Endothelial cell of umbilical vein (primary cell): ENCODE measurements at regions not wholly inside any gene's neighbourhood (a gene's known extent, or its start where the extent isn't known, plus 50 kb on each side); places are given as distances from the start of the nearest gene placed in this dataset.

ENCODE experiments used
- BruUV-seq: library from RNA; stranded (reverse); fragments of 400-500 nt; replicated peaks from 2 replicates; lab custom pipeline; 2021; lab: Mats Ljungman, UMichigan
- CTCF ChIA-PET: fragments of 300-600, 350-600 bp; sonication (Branson Sonifier 250); formaldehyde crosslinking; loops from one replicate; lab custom pipeline; 2021; ENCODE audit warnings: antibody characterized with exemption, inconsistent platforms; lab: Charles Lee
- POLR2A ChIA-PET: fragments of 300-600, 350-600 bp; sonication (Branson Sonifier 250); formaldehyde crosslinking; loops from one replicate; lab custom pipeline; 2021; ENCODE audit warnings: antibody characterized with exemption, inconsistent platforms; lab: Charles Lee
- DNase-seq: peaks from one replicate; pipeline ENCODE4 v3.0.0-alpha.2; 2011; ENCODE audit warnings: low read depth, low spot score
- FAIRE-seq: peaks from 2 replicates; lab custom pipeline; 2011; peaks lifted over from hg19 to GRCh38; lab: Jason Lieb, UNC
- H2AFZ ChIP-seq: 2 replicates; pipeline ENCODE4 v1.6.0; 2012; ENCODE audit warnings: low read depth, low read length, control low read depth, inconsistent platforms
- H3K27ac ChIP-seq: 2 replicates; pipeline ENCODE4 v1.5.1; 2011; ENCODE audit warnings: low read depth, mild to moderate bottlenecking, control low read depth, low read length, moderate library complexity; ENCODE audit not compliant: insufficient read depth
- H3K27me3 ChIP-seq, 2 experiments: 2 replicates each; pipeline versions ENCODE4 v1.6.0 to v1.6.1; 2011; ENCODE audit warnings: low read length in 2 of 2, mixed read lengths in 1 of 2; ENCODE audit not compliant: control insufficient read depth in 2 of 2, insufficient read depth in 2 of 2
- H3K36me3 ChIP-seq, 2 experiments: 2 replicates in 1 of 2; 3 replicates in 1 of 2; pipeline ENCODE4 v1.5.1; 2011; ENCODE audit warnings: low read length in 2 of 2, mild to moderate bottlenecking in 1 of 2, moderate library complexity in 1 of 2; ENCODE audit not compliant: control insufficient read depth in 2 of 2, insufficient read depth in 2 of 2; ENCODE audit errors: extremely low read depth in 1 of 2
- H3K4me1 ChIP-seq: 3 replicates; pipeline ENCODE4 v1.5.1; 2011; ENCODE audit warnings: mild to moderate bottlenecking, low read length; ENCODE audit not compliant: control insufficient read depth, insufficient read depth; ENCODE audit errors: extremely low read depth
- H3K4me2 ChIP-seq: 2 replicates; pipeline ENCODE4 v1.6.1; 2011; ENCODE audit warnings: low read length, control low read depth, mixed read lengths; ENCODE audit not compliant: insufficient read depth
- H3K4me3 ChIP-seq, 3 experiments: fragments of 200-600 bp in 1 of 3; sonication (generic), shearing (Covaris generic) in 1 of 3; replicated peaks in 1 of 3; 2 replicates each; pipeline ENCODE4 v1.5.1; 2011 to 2016; ENCODE audit warnings: control low read depth in 3 of 3, low read length in 3 of 3, mild to moderate bottlenecking in 2 of 3, inconsistent platforms in 1 of 3, low read depth in 1 of 3, moderate library complexity in 1 of 3; ENCODE audit not compliant: insufficient read depth in 1 of 3
- H3K79me2 ChIP-seq: 2 replicates; pipeline ENCODE4 v1.6.0; 2012; ENCODE audit warnings: low read length, inconsistent platforms; ENCODE audit not compliant: control insufficient read depth, insufficient read depth
- H3K9ac ChIP-seq: replicated peaks from 2 replicates; pipeline ENCODE3; 2011; ENCODE audit warnings: low read length, control low read depth; ENCODE audit not compliant: insufficient read depth; ENCODE audit errors: extremely low read depth
- H3K9me1 ChIP-seq: replicated peaks from 3 replicates; pipeline ENCODE4 v1.6.0; 2011; ENCODE audit warnings: mild to moderate bottlenecking, low read length; ENCODE audit not compliant: control insufficient read depth, insufficient read depth; ENCODE audit errors: extremely low read depth
- H3K9me3 ChIP-seq: replicated peaks from 2 replicates; pipeline ENCODE4 v1.5.1; 2012; ENCODE audit warnings: low read length, inconsistent platforms; ENCODE audit not compliant: control insufficient read depth, insufficient read depth
- H4K20me1 ChIP-seq: replicated peaks from 2 replicates; pipeline ENCODE3; 2011; ENCODE audit warnings: mild to moderate bottlenecking, low read length; ENCODE audit not compliant: control insufficient read depth, insufficient read depth; ENCODE audit errors: extremely low read depth
- CTCF ChIP-seq, 2 donors: IDR thresholded peaks; 1 replicate in 1 of 2; 2 replicates in 1 of 2; pipeline ENCODE4 v1.5.1; 2011; ENCODE audit warnings: low read length in 2 of 2, mild to moderate bottlenecking in 2 of 2, moderate library complexity in 2 of 2, control low read depth in 1 of 2, inconsistent platforms in 1 of 2, low read depth in 1 of 2; ENCODE audit not compliant: insufficient read depth in 1 of 2; ENCODE audit errors: extremely low read depth in 1 of 2
- EZH2 ChIP-seq: IDR thresholded peaks from 2 replicates; pipeline ENCODE4 v1.6.1; 2012; ENCODE audit warnings: borderline replicate concordance, low read depth, mild to moderate bottlenecking, moderate library complexity, low read length, inconsistent platforms; ENCODE audit not compliant: severe bottlenecking
- FOS ChIP-seq: IDR thresholded peaks from 2 replicates; pipeline ENCODE4 v1.6.1; 2011; ENCODE audit warnings: mild to moderate bottlenecking, low read length, moderate library complexity, borderline replicate concordance; ENCODE audit not compliant: insufficient read depth
- GATA2 ChIP-seq: IDR thresholded peaks from 2 replicates; pipeline ENCODE4 v1.7.0; 2011; ENCODE audit warnings: low read depth, mild to moderate bottlenecking, moderate library complexity, mixed read lengths, low read length; ENCODE audit not compliant: insufficient read length, insufficient read depth
- JUN ChIP-seq: IDR thresholded peaks from 2 replicates; pipeline ENCODE4 v1.6.1; 2011; ENCODE audit warnings: borderline replicate concordance, low read depth; ENCODE audit not compliant: insufficient read length, insufficient read depth
- MYC ChIP-seq: IDR thresholded peaks from one replicate; pipeline ENCODE4 v1.6.1; 2011; ENCODE audit warnings: mild to moderate bottlenecking, low read depth, low read length
- POLR2A ChIP-seq: IDR thresholded peaks from 2 replicates; pipeline ENCODE4 v1.6.1; 2012; ENCODE audit warnings: low read depth, mild to moderate bottlenecking, control low read depth, low read length
- POLR2AphosphoS5 ChIP-seq: IDR thresholded peaks from 2 replicates; pipeline ENCODE4 v1.6.1; 2012; ENCODE audit warnings: low read depth, mild to moderate bottlenecking, control low read depth, low read length, moderate library complexity; ENCODE audit not compliant: insufficient read depth
- dilution Hi-C: fragments of 300-500 bp; cut with MboI; formaldehyde crosslinking; loops from one replicate; pipeline ENCODE4 v1.15.0; 2019; ENCODE audit warnings: low sequenced_read_pairs; ENCODE audit not compliant: extremely low pct_ligation_motif_present
- intact Hi-C: fragments of 100-400 bp; cut with micrococcal nuclease; formaldehyde crosslinking; loops from one replicate; pipeline ENCODE4 v1.10.0; 2022
- TF ChIP-seq, protein P1 (sequence below): IDR thresholded peaks from 2 replicates; pipeline ENCODE4 v1.6.1; 2011; ENCODE audit not compliant: insufficient read depth, insufficient read length

DNA sequence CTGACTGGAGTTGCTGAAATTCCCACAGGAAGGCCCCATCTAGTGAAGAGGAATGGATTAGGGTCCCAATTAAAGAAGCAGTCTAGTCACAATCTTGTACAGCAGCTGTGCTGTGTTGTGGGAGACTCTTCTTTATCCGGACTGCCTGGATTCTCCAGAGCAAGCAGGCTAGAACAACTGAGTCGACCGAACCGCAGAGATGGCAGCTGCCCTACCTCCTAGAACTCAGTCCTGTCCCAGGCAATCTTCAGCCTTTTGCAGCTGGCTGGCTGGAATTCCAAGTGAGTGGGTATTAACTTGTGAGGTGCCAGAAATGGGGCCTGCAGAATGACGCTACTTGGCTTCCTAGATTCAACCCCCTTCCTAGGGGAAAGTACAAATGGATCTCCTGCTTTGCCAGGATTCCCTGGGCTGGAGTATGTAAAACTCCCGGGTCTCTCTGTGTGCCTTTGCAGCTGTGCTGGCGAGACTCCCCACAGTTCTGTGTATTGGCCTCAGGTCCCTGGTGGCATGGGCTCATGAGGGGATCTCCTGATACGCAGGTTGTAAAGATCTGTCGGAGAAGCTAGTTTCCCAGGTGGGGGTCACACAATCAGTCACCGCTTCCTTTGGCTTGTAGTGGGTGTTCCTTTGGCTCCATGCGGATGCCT lies 1952.6 kb upstream of the LRRTM1 start:
- DNase-seq, result no peak
- H3K27ac ChIP-seq, result no peak overlapping the region
- no peak overlapping the region for H3K4me3 ChIP-seq
- H3K9me1 ChIP-seq, result no peaks in the 10 kb centered on the region
- H3K9me3 ChIP-seq, result no peaks in the 10 kb centered on the region
- ChIA-PET POLR2A (no interaction called here), CTCF (no interaction called here)
- H3K27me3 ChIP-seq, result no peaks in the 10 kb centered on the region
- intact Hi-C loops, result no loop called here
- FAIRE-seq, result no peak
- no peak overlapping the region for H3K9ac ChIP-seq
- no peak overlapping the region for H3K4me2 ChIP-seq
- BruUV-seq, result no TSS peak
- TF ChIP-seq JUN (no peak), GATA2 (no peak), POLR2A (no peak), EZH2 (no peak), FOS (no peak), POLR2AphosphoS5 (no peak), CTCF (IDR thresholded peaks at IDR 0.05; ENCODE audit: extremely low read depth in 1 of 2, insufficient read depth in 1 of 2, low read depth in 1 of 2, low read length in 2 of 2) (no peak), MYC (no peak)
- TF ChIP-seq, protein P1, sequence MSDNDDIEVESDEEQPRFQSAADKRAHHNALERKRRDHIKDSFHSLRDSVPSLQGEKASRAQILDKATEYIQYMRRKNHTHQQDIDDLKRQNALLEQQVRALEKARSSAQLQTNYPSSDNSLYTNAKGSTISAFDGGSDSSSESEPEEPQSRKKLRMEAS, result no peak
- no peak overlapping the region for H2AFZ ChIP-seq
- H3K4me1 ChIP-seq, result no peaks in the 10 kb centered on the region
- dilution Hi-C loops, result no loop called here
- H3K36me3 ChIP-seq, result no peaks in the 10 kb centered on the region
- no peaks in the 10 kb centered on the region for H4K20me1 ChIP-seq
- no peaks in the 10 kb centered on the region for H3K79me2 ChIP-seq
